Body of pancreas (tissue), 4 donors: ENCODE measurements at regions not wholly inside any gene's neighbourhood (a gene's known extent, or its start where the extent isn't known, plus 50 kb on each side); places are given as distances from the start of the nearest gene placed in this dataset.
A peak's percentile ranks its signal among the peaks of the same experiment; 100 is the strongest.

Experiments used
- ATAC-seq: fragments of 150-250 bp; one replicate; pipeline ENCODE4 v1.9.1; 2016
- DNase-seq, 4 donors: peaks; one replicate each; pipeline ENCODE4 v3.0.0-alpha.2; 2019
- H3K27ac ChIP-seq, 4 donors: fragments of 200-600 bp; sonication (generic); 1 replicate in 3 of 4; 2 replicates in 1 of 4; pipeline versions ENCODE4 v1.5.1 to v1.6.1; 2016 to 2019; ENCODE audit warnings: mild to moderate bottlenecking in 1 of 4, mixed read lengths in 1 of 4, moderate library complexity in 1 of 4
- H3K27me3 ChIP-seq, 2 donors: fragments of 200-600 bp; sonication (generic); one replicate each; pipeline ENCODE4 v1.6.0; 2016; ENCODE audit warnings: mild to moderate bottlenecking in 1 of 2
- H3K36me3 ChIP-seq, 2 donors: fragments of 200-600 bp; sonication (generic); replicated peaks in 1 of 2; 2 replicates each; pipeline ENCODE4 v1.5.1; 2016; ENCODE audit warnings: low read depth in 2 of 2; ENCODE audit not compliant: insufficient read depth in 1 of 2
- H3K4me1 ChIP-seq: fragments of 200-600 bp; sonication (generic); one replicate; pipeline ENCODE4 v1.6.0; 2016
- H3K4me3 ChIP-seq, 2 donors: fragments of 200-600 bp; sonication (generic); 1 replicate in 1 of 2; 2 replicates in 1 of 2; pipeline ENCODE4 v1.5.1; 2016 to 2019
- H3K9me3 ChIP-seq, 3 donors: fragments of 200-600 bp; sonication (generic); 1 replicate in 2 of 3; 2 replicates in 1 of 3; pipeline ENCODE4 v1.5.1; 2016
- CTCF ChIP-seq, 7 experiments: fragments of 450-650 bp in 4 of 7; fragments of 200-600 bp in 3 of 7; sonication (generic) in 3 of 7; IDR thresholded peaks; one replicate each; pipeline ENCODE4 v1.5.1; 2016 to 2019; ENCODE audit warnings: antibody characterized with exemption in 7 of 7
- POLR2A ChIP-seq, 3 donors: fragments of 450-650 bp; IDR thresholded peaks; one replicate each; pipeline ENCODE4 v1.6.1; 2016; ENCODE audit warnings: antibody characterized with exemption in 3 of 3, mild to moderate bottlenecking in 2 of 3
- WGBS, 2 donors: methylation state at CpG; one replicate each; pipeline ENCODE4 v1.1.5; 2017; 5-methylcytosine and 5-hydroxymethylcytosine counted together
- intact Hi-C: fragments of 100-400 bp; cut with DNase I; formaldehyde crosslinking; loops from one replicate; pipeline ENCODE4 v1.15.1; 2023

- Histone ChIP-seq H3K4me1 (peaks cover under 1% of the 10 kb centered on the region), H3K4me3 (no peak overlapping the region), H3K27ac (no peak overlapping the region), H3K36me3 (no peaks in the 10 kb centered on the region), H3K9me3 (no peaks in the 10 kb centered on the region), H3K27me3 (no peaks in the 10 kb centered on the region)
- ATAC-seq (no peak), DNase-seq (no peak)
- no peak for TF ChIP-seq CTCF (IDR thresholded peaks at IDR 0.05)
- no peak for TF ChIP-seq POLR2A (IDR thresholded peaks at IDR 0.05)
- intact Hi-C loops = no loop called here
These were observed 369.8 kb downstream of the GADD45G start for GRCh38 chr9:89974582-89974981.

- H3K27ac ChIP-seq = no peak overlapping the region
- H3K9me3 ChIP-seq = no peaks in the 10 kb centered on the region
- TF ChIP-seq POLR2A (IDR thresholded peaks at IDR 0.05) (no peak), CTCF (IDR thresholded peaks at IDR 0.05) (no peak)
- H3K4me3 ChIP-seq = no peak overlapping the region
- intact Hi-C loops = no loop called here
- ATAC-seq (no peak), DNase-seq (no peak)
- H3K27me3 ChIP-seq = no peaks in the 10 kb centered on the region
- H3K4me1 ChIP-seq = no peaks in the 10 kb centered on the region
- 97 to 100% methylated on average over 1 of the region's 1 CpG for WGBS, 2 donors
- no peaks in the 10 kb centered on the region for H3K36me3 ChIP-seq
These were observed 370.2 kb downstream of the GADD45G start for GRCh38 chr9:89975024-89975423.

GRCh38 chr9:89975630-89976029 is 370.8 kb downstream of the GADD45G start:
- intact Hi-C loops = no loop called here
- H3K4me1 ChIP-seq = no peaks in the 10 kb centered on the region
- no peak for DNase-seq
- H3K36me3 ChIP-seq = no peaks in the 10 kb centered on the region
- no peaks in the 10 kb centered on the region for H3K27me3 ChIP-seq
- H3K4me3 ChIP-seq = no peak overlapping the region
- no peak for TF ChIP-seq CTCF (IDR thresholded peaks at IDR 0.05)
- TF ChIP-seq POLR2A (IDR thresholded peaks at IDR 0.05) = no peak
- no peaks in the 10 kb centered on the region for H3K9me3 ChIP-seq
- H3K27ac ChIP-seq = no peak overlapping the region
- ATAC-seq = no peak
- WGBS, 2 donors = 77 to 82% methylated on average over 2 of the region's 2 CpGs

- peak; percentile 26 to 72 (median 62) for TF ChIP-seq CTCF (IDR thresholded peaks at IDR 0.05)
- TF ChIP-seq POLR2A (IDR thresholded peaks at IDR 0.05) = no peak
- peak; percentile 68 for ATAC-seq
- intact Hi-C loops = no loop called here
These were observed 373.4 kb downstream of the GADD45G start for GRCh38 chr9:89978185-89978584.

GRCh38 chr9:89980600-89980999 is 375.8 kb downstream of the GADD45G start:
- H3K9me3 ChIP-seq = no peaks in the 10 kb centered on the region
- no peaks in the 10 kb centered on the region for H3K36me3 ChIP-seq
- intact Hi-C loops = loop anchor here (10.0 kb wide), 1 partner anchor 104 kb away; no protein-coding TSS in a partner anchor
- no peak for ATAC-seq
- no peak for DNase-seq
- no peaks in the 10 kb centered on the region for H3K4me1 ChIP-seq
- H3K27ac ChIP-seq = no peak overlapping the region
- 51 to 56% methylated on average over 5 of the region's 5 CpGs for WGBS, 2 donors
- H3K27me3 ChIP-seq = no peaks in the 10 kb centered on the region
- TF ChIP-seq POLR2A (IDR thresholded peaks at IDR 0.05) (no peak), CTCF (IDR thresholded peaks at IDR 0.05) (no peak)
- H3K4me3 ChIP-seq = no peak overlapping the region

More at GRCh38 chr9:89978185-89978584, 373.4 kb downstream of the GADD45G start:
- H3K36me3 ChIP-seq = no peaks in the 10 kb centered on the region
- H3K4me3 ChIP-seq = no peak overlapping the region
- H3K9me3 ChIP-seq = no peaks in the 10 kb centered on the region
- peak; percentile 40 to 61 (median 51) for DNase-seq
- H3K27me3 ChIP-seq = no peaks in the 10 kb centered on the region
- no peak overlapping the region for H3K27ac ChIP-seq
- H3K4me1 ChIP-seq = no peaks in the 10 kb centered on the region
- WGBS, 2 donors = 9 to 12% methylated on average over 4 of the region's 4 CpGs
